Mesenchymal stem cell (in vitro differentiated cells and primary cell): ENCODE measurements at regions not wholly inside any gene's neighbourhood (a gene's known extent, or its start where the extent isn't known, plus 50 kb on each side); places are given as distances from the start of the nearest gene placed in this dataset.

Source experiments
- DNase-seq: peaks from one replicate; pipeline ENCODE4 v3.0.0-alpha.2; 2013
- H2AFZ ChIP-seq: one replicate; pipeline ENCODE4 v1.6.1; 2013; ENCODE audit warnings: low read depth, mild to moderate bottlenecking, control low read depth, inconsistent platforms, low read length, moderate library complexity
- H2AK5ac ChIP-seq: 2 replicates; pipeline ENCODE4 v1.6.1; 2013; ENCODE audit warnings: low read length, moderate library complexity, mild to moderate bottlenecking, inconsistent platforms; ENCODE audit not compliant: severe bottlenecking
- H2BK120ac ChIP-seq: one replicate; pipeline ENCODE4 v1.6.1; 2013; ENCODE audit warnings: low read depth, mild to moderate bottlenecking, inconsistent platforms, low read length, moderate library complexity
- H2BK12ac ChIP-seq, 2 experiments: one replicate each; pipeline ENCODE4 v1.6.1; 2013; ENCODE audit warnings: inconsistent platforms in 2 of 2, low read length in 2 of 2, mild to moderate bottlenecking in 2 of 2, moderate library complexity in 2 of 2, control low read depth in 1 of 2
- H2BK15ac ChIP-seq: one replicate; pipeline ENCODE4 v1.6.1; 2013; ENCODE audit warnings: mild to moderate bottlenecking, low read depth, inconsistent platforms; ENCODE audit not compliant: poor library complexity, severe bottlenecking
- H2BK5ac ChIP-seq: 2 replicates; pipeline ENCODE4 v1.6.1; 2013; ENCODE audit warnings: low read depth, mild to moderate bottlenecking, low read length, control low read depth, inconsistent platforms; ENCODE audit not compliant: poor library complexity, severe bottlenecking
- H3K14ac ChIP-seq, 2 experiments: one replicate each; pipeline ENCODE4 v1.6.1; 2013; ENCODE audit warnings: inconsistent platforms in 2 of 2, low read length in 2 of 2, control low read depth in 1 of 2, mild to moderate bottlenecking in 1 of 2, moderate library complexity in 1 of 2
- H3K18ac ChIP-seq, 2 experiments: one replicate each; pipeline ENCODE4 v1.6.1; 2013; ENCODE audit warnings: inconsistent platforms in 2 of 2, low read length in 2 of 2, control low read depth in 1 of 2, low read depth in 1 of 2, mild to moderate bottlenecking in 1 of 2
- H3K23ac ChIP-seq, 2 experiments: one replicate each; pipeline ENCODE4 v1.6.1; 2013; ENCODE audit warnings: inconsistent platforms in 2 of 2, low read length in 2 of 2, mild to moderate bottlenecking in 2 of 2, moderate library complexity in 2 of 2, control low read depth in 1 of 2
- H3K27ac ChIP-seq: 2 replicates; pipeline ENCODE4 v1.5.1; 2013; ENCODE audit warnings: mild to moderate bottlenecking, moderate library complexity, low read length, control low read depth, inconsistent platforms; ENCODE audit not compliant: poor library complexity, severe bottlenecking
- H3K27me3 ChIP-seq, 2 experiments: 2 replicates each; pipeline versions ENCODE4 v1.6.1 to v1.7.0; 2013; ENCODE audit warnings: low read length in 2 of 2, mild to moderate bottlenecking in 2 of 2, moderate library complexity in 2 of 2, control low read depth in 1 of 2, inconsistent platforms in 1 of 2; ENCODE audit not compliant: control insufficient read depth in 1 of 2, insufficient read depth in 1 of 2
- H3K36me3 ChIP-seq, 2 experiments: 2 replicates each; pipeline versions ENCODE4 v1.6.1 to v1.7.0; 2013; ENCODE audit warnings: low read length in 2 of 2, control low read depth in 1 of 2, inconsistent platforms in 1 of 2, low read depth in 1 of 2, mild to moderate bottlenecking in 1 of 2; ENCODE audit not compliant: insufficient read depth in 2 of 2, control insufficient read depth in 1 of 2
- H3K4ac ChIP-seq, 2 experiments: one replicate each; pipeline ENCODE4 v1.6.1; 2013; ENCODE audit warnings: inconsistent platforms in 2 of 2, low read length in 2 of 2, mild to moderate bottlenecking in 2 of 2, moderate library complexity in 2 of 2, control low read depth in 1 of 2, low read depth in 1 of 2
- H3K4me1 ChIP-seq: 2 replicates; pipeline ENCODE4 v1.6.1; 2013; ENCODE audit warnings: low read depth, low read length, control low read depth; ENCODE audit not compliant: control insufficient read depth, insufficient read depth
- H3K4me2 ChIP-seq: 2 replicates; pipeline ENCODE4 v1.6.1; 2013; ENCODE audit warnings: low read length, mild to moderate bottlenecking, inconsistent platforms; ENCODE audit not compliant: poor library complexity, severe bottlenecking
- H3K4me3 ChIP-seq, 2 experiments: 2 replicates each; pipeline versions ENCODE4 v1.5.1 to v1.7.0; 2013; ENCODE audit warnings: low read length in 2 of 2, mild to moderate bottlenecking in 2 of 2, control low read depth in 1 of 2, low read depth in 1 of 2; ENCODE audit not compliant: insufficient read depth in 1 of 2
- H3K79me1 ChIP-seq: replicated peaks from 2 replicates; pipeline ENCODE4 v1.6.1; 2013; ENCODE audit warnings: mild to moderate bottlenecking, control low read depth, low read length, inconsistent platforms; ENCODE audit not compliant: poor library complexity, severe bottlenecking
- H3K9ac ChIP-seq: 2 replicates; pipeline ENCODE4 v1.7.0; 2013; ENCODE audit warnings: mild to moderate bottlenecking, low read length, moderate library complexity
- H3K9me3 ChIP-seq: 2 replicates; pipeline ENCODE4 v1.7.0; 2013; ENCODE audit warnings: mild to moderate bottlenecking, low read length; ENCODE audit not compliant: control insufficient read depth
- H4K8ac ChIP-seq: one replicate; pipeline ENCODE4 v1.6.1; 2013; ENCODE audit warnings: inconsistent platforms, mild to moderate bottlenecking, low read length, moderate library complexity
- H4K91ac ChIP-seq: one replicate; pipeline ENCODE4 v1.6.1; 2013; ENCODE audit warnings: mild to moderate bottlenecking, low read length, inconsistent platforms
- WGBS: methylation state at CpG from one replicate; pipeline ENCODE4 v1.1.7; 2013; ENCODE audit warnings: mixed read lengths; 5-methylcytosine and 5-hydroxymethylcytosine counted together

GRCh38 chr13:90641884-90642283, 705.6 kb upstream of the MIR17HG start:
- Histone ChIP-seq H3K79me1 (no peaks in the 10 kb centered on the region), H3K4me1 (no peaks in the 10 kb centered on the region), H3K4me2 (no peak overlapping the region), H3K4ac (no peak overlapping the region), H4K8ac (no peak overlapping the region), H3K36me3 (no peaks in the 10 kb centered on the region), H2BK12ac (no peak overlapping the region), H3K18ac (no peak overlapping the region), H2BK5ac (no peak overlapping the region), H2AK5ac (no peak overlapping the region), H2BK120ac (no peak overlapping the region), H2BK15ac (no peak overlapping the region), H3K23ac (no peak overlapping the region), H3K14ac (no peak overlapping the region), H2AFZ (no peak overlapping the region), H3K27ac (no peak overlapping the region), H4K91ac (no peak overlapping the region), H3K4me3 (no peak overlapping the region), H3K9ac (no peak overlapping the region), H3K9me3 (no peaks in the 10 kb centered on the region), H3K27me3 (no peaks in the 10 kb centered on the region)
- DNase-seq, result no peak
- WGBS, result 100% methylated on average over 2 of the region's 2 CpGs

GRCh38 chr13:90645582-90645981, 701.9 kb upstream of the MIR17HG start:
- H3K23ac ChIP-seq, result no peak overlapping the region
- no peak overlapping the region for H4K91ac ChIP-seq
- no peak overlapping the region for H3K4me2 ChIP-seq
- no peaks in the 10 kb centered on the region for H3K4me1 ChIP-seq
- H3K4me3 ChIP-seq, result no peak overlapping the region
- no peak overlapping the region for H3K4ac ChIP-seq
- H4K8ac ChIP-seq, result no peak overlapping the region
- H2BK12ac ChIP-seq, result no peak overlapping the region
- H3K9ac ChIP-seq, result no peak overlapping the region
- no peak overlapping the region for H2AFZ ChIP-seq
- no peak overlapping the region for H2BK15ac ChIP-seq
- no CpG with 5 or more reads among the region's 1 CpG for WGBS
- no peaks in the 10 kb centered on the region for H3K79me1 ChIP-seq
- DNase-seq, result no peak
- H2BK5ac ChIP-seq, result no peak overlapping the region
- no peak overlapping the region for H2BK120ac ChIP-seq
- no peak overlapping the region for H3K27ac ChIP-seq
- no peak overlapping the region for H3K14ac ChIP-seq
- no peak overlapping the region for H3K18ac ChIP-seq
- H3K27me3 ChIP-seq, result no peaks in the 10 kb centered on the region
- no peak overlapping the region for H2AK5ac ChIP-seq
- no peaks in the 10 kb centered on the region for H3K36me3 ChIP-seq
- H3K9me3 ChIP-seq, result no peaks in the 10 kb centered on the region

- no peak overlapping the region for H3K23ac ChIP-seq
- H4K8ac ChIP-seq, result no peak overlapping the region
- H2AK5ac ChIP-seq, result no peak overlapping the region
- no peaks in the 10 kb centered on the region for H3K79me1 ChIP-seq
- no peak overlapping the region for H3K4me3 ChIP-seq
- no peak for DNase-seq
- no peak overlapping the region for H3K27ac ChIP-seq
- no peak overlapping the region for H3K4ac ChIP-seq
- H3K9ac ChIP-seq, result no peak overlapping the region
- no peaks in the 10 kb centered on the region for H3K36me3 ChIP-seq
- no peak overlapping the region for H2AFZ ChIP-seq
- no peak overlapping the region for H4K91ac ChIP-seq
- H3K9me3 ChIP-seq, result peaks cover 12% of the 10 kb centered on the region
- H3K4me2 ChIP-seq, result no peak overlapping the region
- no peak overlapping the region for H3K18ac ChIP-seq
- H2BK12ac ChIP-seq, result no peak overlapping the region
- H2BK15ac ChIP-seq, result no peak overlapping the region
- H2BK120ac ChIP-seq, result no peak overlapping the region
- no peak overlapping the region for H3K14ac ChIP-seq
- H3K27me3 ChIP-seq, result no peaks in the 10 kb centered on the region
- no peak overlapping the region for H2BK5ac ChIP-seq
- H3K4me1 ChIP-seq, result no peaks in the 10 kb centered on the region
Measured at GRCh38 chr13:90648497-90648896, 699.0 kb upstream of the MIR17HG start.

DNA sequence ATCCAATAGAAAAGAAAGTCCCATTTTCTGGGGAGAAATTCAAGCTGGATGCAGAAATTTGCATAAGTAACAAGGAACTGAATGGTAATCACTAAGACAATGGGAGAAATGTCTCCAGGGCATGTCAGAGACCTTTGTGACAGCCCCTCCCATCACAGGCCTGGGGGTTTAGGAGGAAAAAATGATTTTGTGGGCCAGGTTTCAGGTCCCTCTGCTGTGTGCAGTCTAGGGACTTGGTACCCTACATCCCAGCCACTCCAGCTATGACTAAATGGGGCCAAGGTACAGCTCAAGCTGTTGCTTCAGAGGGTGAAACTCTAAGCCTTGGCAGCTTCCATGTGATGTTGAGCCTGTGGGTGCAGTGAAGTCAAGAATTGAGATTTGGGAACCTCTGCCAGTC, 695.5 kb upstream of the MIR17HG start:
- no peak overlapping the region for H2AK5ac ChIP-seq
- no peaks in the 10 kb centered on the region for H3K79me1 ChIP-seq
- H3K9me3 ChIP-seq, result peaks cover 12% of the 10 kb centered on the region
- H3K4me2 ChIP-seq, result no peak overlapping the region
- H3K27ac ChIP-seq, result no peak overlapping the region
- no peak for DNase-seq
- no peak overlapping the region for H2AFZ ChIP-seq
- no peak overlapping the region for H3K14ac ChIP-seq
- H4K91ac ChIP-seq, result no peak overlapping the region
- H2BK5ac ChIP-seq, result no peak overlapping the region
- no peak overlapping the region for H3K18ac ChIP-seq
- H3K4ac ChIP-seq, result no peak overlapping the region
- no peak overlapping the region for H3K4me3 ChIP-seq
- no peak overlapping the region for H3K23ac ChIP-seq
- no peaks in the 10 kb centered on the region for H3K36me3 ChIP-seq
- H3K9ac ChIP-seq, result no peak overlapping the region
- H2BK15ac ChIP-seq, result no peak overlapping the region
- no peak overlapping the region for H2BK12ac ChIP-seq
- H3K4me1 ChIP-seq, result no peaks in the 10 kb centered on the region
- no peak overlapping the region for H2BK120ac ChIP-seq
- no peaks in the 10 kb centered on the region for H3K27me3 ChIP-seq
- no peak overlapping the region for H4K8ac ChIP-seq
